ENCODE measurements at regions not wholly inside any gene's neighbourhood (a gene's known extent, or its start where the extent isn't known, plus 50 kb on each side); places are given as distances from the start of the nearest gene placed in this dataset.

DNA sequence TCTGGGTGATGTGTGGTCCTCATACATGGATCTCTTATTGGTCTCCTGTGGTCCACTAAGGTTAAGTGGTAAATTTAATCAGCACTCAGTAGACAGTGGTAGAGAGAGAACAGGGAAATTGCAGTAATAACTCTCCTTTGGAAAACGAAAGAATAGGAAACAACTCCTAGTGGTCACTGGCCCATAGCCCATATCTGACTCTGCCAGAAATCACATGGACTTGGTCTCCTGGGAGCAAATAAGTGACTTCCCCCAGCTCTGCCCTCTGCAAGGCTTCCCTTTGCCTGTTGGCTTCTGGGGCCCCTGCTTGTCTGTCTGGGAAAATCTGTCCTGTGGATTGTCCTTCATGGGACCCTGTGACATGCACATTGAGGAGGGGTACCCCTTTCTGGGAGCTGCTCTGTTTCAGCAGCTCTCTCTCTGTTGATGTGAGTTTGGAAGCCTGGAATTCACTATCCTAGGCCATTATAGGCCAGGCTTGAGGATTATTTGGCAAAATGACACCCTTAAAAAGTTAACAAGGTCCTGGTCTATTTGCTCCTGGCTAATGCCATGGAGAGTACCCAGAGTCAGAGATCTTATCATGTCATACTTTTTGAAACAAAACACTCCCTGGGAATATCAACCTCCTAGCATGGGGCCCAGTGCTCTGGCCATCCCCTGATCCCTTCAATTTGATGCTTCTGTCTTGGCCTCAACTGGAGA is 58.0 kb upstream of the HNF1B start:
- DNase-seq = no peak
- Mint-ChIP-seq H3K4me3 (no peak overlapping the region), H3K9me3 (no peaks in the 10 kb centered on the region), H3K36me3 (ENCODE audit: low read depth) (no peaks in the 10 kb centered on the region), H3K27ac (no peak overlapping the region), H3K4me1 (peaks cover 3% of the 10 kb centered on the region), H3K27me3 (peaks cover 17% of the 10 kb centered on the region)
- POLR2A ChIA-PET = no interaction called here
- CTCF ChIA-PET = interaction anchor here (0.6 kb wide), 1 partner anchor 94 kb away, joined by 5 read pairs; no protein-coding TSS in a partner anchor

DNA sequence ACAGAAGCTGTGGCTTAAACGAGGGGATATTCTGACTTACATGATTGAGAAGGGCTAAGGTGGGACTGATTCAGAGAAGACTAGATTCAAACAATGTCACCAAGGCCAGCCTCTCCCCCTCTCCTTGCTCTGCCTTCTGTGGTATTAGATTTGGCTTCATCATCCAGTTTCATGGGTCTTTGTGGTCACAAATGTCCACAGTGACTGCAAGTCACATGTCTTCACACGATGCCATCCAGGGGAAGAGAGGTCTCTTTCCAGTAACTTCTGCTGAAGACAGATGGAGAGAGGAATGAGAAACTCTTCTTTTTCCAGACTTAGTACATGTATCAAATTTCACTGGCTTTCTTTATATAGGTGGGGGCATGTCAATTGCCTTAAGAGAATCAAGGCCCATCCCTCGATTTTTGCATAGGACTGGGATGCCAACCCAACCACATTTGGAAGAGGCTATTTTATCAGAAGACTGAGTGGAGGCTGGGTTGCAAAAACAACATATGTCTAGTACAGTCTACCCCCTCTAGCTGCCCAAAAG is 57.3 kb upstream of the HNF1B start:
- Mint-ChIP-seq H3K36me3 (ENCODE audit: low read depth) (no peaks in the 10 kb centered on the region), H3K9me3 (no peaks in the 10 kb centered on the region), H3K4me1 (peaks cover 3% of the 10 kb centered on the region), H3K4me3 (no peak overlapping the region), H3K27me3 (peaks cover 20% of the 10 kb centered on the region), H3K27ac (no peak overlapping the region)
- no peak for DNase-seq
- ChIA-PET CTCF (no interaction called here), POLR2A (no interaction called here)

DNA sequence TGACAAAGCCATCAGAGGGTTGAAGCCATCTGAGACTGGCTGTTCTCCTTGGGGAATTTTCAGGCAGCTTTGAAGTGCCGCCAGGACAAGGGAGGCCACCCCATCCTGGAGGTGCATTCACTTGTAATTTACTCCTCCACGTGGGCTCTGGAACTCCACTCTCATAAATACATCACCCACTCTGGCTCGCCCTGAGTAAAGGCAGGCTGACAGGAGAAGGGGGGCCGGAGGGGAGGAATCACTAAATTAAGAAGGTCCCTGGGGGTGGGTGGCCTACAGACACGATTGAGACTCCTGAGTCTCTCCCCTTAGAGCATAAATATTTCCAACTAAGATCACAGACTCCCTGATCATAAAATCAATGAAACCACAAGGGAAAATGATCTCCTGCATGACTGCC is 56.3 kb upstream of the HNF1B start:
- POLR2A ChIA-PET = no interaction called here
- no peaks in the 10 kb centered on the region for H3K9me3 Mint-ChIP-seq
- H3K4me1 Mint-ChIP-seq = peaks cover 3% of the 10 kb centered on the region
- H3K36me3 Mint-ChIP-seq (ENCODE audit: low read depth) = no peaks in the 10 kb centered on the region
- H3K4me3 Mint-ChIP-seq = no peak overlapping the region
- DNase-seq = no peak
- CTCF ChIA-PET = no interaction called here
- no peak overlapping the region for H3K27ac Mint-ChIP-seq
- peaks cover 16% of the 10 kb centered on the region for H3K27me3 Mint-ChIP-seq

DNA sequence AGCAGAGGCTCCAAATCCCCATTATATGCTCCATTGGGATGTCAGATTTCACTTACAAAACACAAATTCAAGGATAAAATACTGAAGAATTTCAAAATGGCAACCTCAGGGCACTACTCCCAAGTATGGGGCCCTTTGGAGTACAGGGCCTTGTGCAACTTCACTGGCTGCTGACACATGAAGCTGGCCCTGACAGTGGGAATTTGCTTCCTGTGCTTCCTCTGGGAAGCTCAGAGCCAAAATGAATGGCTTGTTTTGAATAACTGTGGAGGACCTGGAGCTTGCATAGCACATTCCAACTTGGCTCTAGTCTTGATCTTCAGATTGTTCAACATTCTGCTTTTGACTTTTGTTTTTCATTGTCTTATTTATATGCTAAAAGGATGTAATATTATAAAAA is 52.3 kb upstream of the HNF1B start:
- CTCF ChIA-PET = no interaction called here
- peaks cover 20% of the 10 kb centered on the region for H3K27me3 Mint-ChIP-seq
- peaks cover 3% of the 10 kb centered on the region for H3K4me1 Mint-ChIP-seq
- H3K4me3 Mint-ChIP-seq = no peak overlapping the region
- H3K9me3 Mint-ChIP-seq = no peaks in the 10 kb centered on the region
- no peaks in the 10 kb centered on the region for H3K36me3 Mint-ChIP-seq (ENCODE audit: low read depth)
- POLR2A ChIA-PET = no interaction called here
- no peak for DNase-seq
- no peak overlapping the region for H3K27ac Mint-ChIP-seq

DNA sequence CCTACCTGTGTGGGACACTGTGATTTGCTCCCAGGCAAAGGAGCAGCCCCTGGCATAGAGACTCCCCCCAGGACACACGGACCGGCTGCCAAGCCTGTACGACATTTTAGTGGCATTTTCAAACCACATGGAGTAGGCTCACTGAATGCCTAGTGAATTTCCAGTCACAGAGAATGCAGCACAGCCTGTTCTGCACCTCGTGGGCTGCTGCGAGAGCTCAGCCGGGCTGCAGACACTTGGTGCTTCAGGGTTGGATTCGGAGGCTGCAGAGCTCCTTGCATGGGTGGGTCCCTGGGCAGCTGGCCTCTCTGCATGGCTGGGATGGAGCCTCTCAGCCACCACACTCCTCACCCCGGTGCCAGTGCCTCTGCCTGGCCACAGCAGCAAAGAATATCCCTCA is 51.2 kb upstream of the HNF1B start:
- ChIA-PET POLR2A (no interaction called here), CTCF (no interaction called here)
- H3K27ac Mint-ChIP-seq = no peak overlapping the region
- H3K4me3 Mint-ChIP-seq = no peak overlapping the region
- peaks cover 19% of the 10 kb centered on the region for H3K27me3 Mint-ChIP-seq
- peaks cover 5% of the 10 kb centered on the region for H3K4me1 Mint-ChIP-seq
- no peaks in the 10 kb centered on the region for H3K36me3 Mint-ChIP-seq (ENCODE audit: low read depth)
- no peak for DNase-seq
- H3K9me3 Mint-ChIP-seq = no peaks in the 10 kb centered on the region
